ENCODE measurements at regions not wholly inside any gene's neighbourhood (a gene's known extent, or its start where the extent isn't known, plus 50 kb on each side); places are given as distances from the start of the nearest gene placed in this dataset.

DNA sequence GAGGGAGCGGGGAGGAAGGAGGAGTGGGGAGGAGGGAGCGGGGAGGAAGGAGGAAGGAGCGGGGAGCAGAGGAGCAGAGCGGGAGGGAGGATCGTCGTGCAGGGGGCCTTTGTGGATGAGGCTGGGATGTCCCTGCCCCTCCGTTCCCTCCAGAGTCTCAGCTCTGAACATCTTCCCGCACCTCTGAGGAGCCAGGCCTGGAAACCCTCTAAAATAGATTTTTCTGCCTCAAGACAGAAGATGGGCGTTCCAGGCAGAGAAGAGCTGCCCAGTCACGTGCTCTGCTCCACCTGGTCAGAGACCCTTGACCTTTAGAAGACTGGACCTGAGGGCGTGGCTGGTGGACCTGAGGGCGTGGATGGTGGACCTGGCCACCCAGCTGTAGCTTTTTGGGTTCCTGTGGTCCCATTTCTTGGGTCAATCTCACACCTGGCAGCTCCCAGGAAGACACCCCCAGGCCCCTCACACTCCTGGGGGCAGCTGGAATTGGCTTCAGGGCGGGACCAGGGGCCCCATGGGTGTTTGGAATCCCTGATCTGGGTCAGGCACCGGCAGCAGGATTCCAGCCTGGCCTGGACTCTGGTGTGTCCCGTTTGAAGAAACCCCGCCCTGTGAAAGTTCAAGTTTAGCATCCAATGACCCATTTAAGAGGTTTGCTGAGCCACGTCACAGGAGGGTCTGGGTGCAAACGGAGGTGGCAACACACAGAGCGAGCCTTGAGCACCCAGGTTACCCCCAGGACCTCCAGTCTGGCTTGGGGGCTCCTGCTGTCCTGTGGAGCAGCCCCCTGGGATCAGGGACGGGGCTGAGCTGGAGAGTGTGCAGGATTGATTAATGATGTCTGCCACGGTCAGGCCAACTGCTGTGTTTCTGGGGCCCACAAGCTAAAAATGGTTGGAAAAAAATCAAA, 96.9 kb upstream of the BHLHE23 start:
- Histone ChIP-seq H3K79me1 (ENCODE audit: low read depth, low read length) (no peaks in the 10 kb centered on the region), H3K18ac (ENCODE audit: low read length) (no peak overlapping the region), H3K9me3 (replicated peaks in 1 of 2; ENCODE audit: control insufficient read depth in 2 of 2, insufficient read depth in 1 of 2, low read depth in 1 of 2, low read length in 2 of 2) (peaks cover 0 to 4% of the 10 kb centered on the region in 2 donors), H2BK5ac (ENCODE audit: low read length) (no peak overlapping the region), H2AFZ (ENCODE audit: low read length) (no peak overlapping the region), H2BK120ac (ENCODE audit: low read depth, low read length) (no peak overlapping the region), H3K36me3 (replicated peaks in 1 of 2; ENCODE audit: control insufficient read depth in 2 of 2, insufficient read depth in 2 of 2, low read length in 2 of 2) (no peaks in the 10 kb centered on the region), H2BK15ac (ENCODE audit: low read length) (no peak overlapping the region), H3K4me2 (ENCODE audit: insufficient read depth, low read length, poor library complexity, severe bottlenecking) (no peak overlapping the region), H3K4me1 (ENCODE audit: control insufficient read depth in 2 of 2, insufficient read depth in 1 of 2, low read depth in 1 of 2, low read length in 2 of 2) (peaks cover 4 to 9% of the 10 kb centered on the region in 2 donors), H4K91ac (ENCODE audit: low read depth, low read length, poor library complexity) (no peak overlapping the region), H3K4me3 (ENCODE audit: low read length in 2 of 2) (no peak overlapping the region), H4K8ac (ENCODE audit: low read depth, low read length) (no peak overlapping the region), H3K14ac (ENCODE audit: low read length) (no peak overlapping the region), H3K27me3 (ENCODE audit: control insufficient read depth in 3 of 3, insufficient read depth in 3 of 3, low read depth in 1 of 3, low read length in 3 of 3) (peaks cover 14 to 42% (median 37%) of the 10 kb centered on the region in 3 experiments), H2AK5ac (ENCODE audit: low read depth, low read length) (no peak overlapping the region), H3K27ac (replicated peaks; ENCODE audit: low read length) (no peak overlapping the region), H2BK12ac (ENCODE audit: low read length) (no peak overlapping the region), H3K9ac (ENCODE audit: low read depth, low read length, poor library complexity) (no peak overlapping the region), H3K23ac (ENCODE audit: low read depth, low read length, poor library complexity) (no peak overlapping the region), H3K4ac (ENCODE audit: low read length) (no peak overlapping the region)
- DNase-seq (ENCODE audit: low spot score) = no peak
- WGBS, 2 donors (ENCODE audit: extremely low coverage in 2 of 2, insufficient read length in 2 of 2, insufficient replicate concordance in 1 of 2) = no CpG with 5 or more reads among the region's 21 CpGs

DNA sequence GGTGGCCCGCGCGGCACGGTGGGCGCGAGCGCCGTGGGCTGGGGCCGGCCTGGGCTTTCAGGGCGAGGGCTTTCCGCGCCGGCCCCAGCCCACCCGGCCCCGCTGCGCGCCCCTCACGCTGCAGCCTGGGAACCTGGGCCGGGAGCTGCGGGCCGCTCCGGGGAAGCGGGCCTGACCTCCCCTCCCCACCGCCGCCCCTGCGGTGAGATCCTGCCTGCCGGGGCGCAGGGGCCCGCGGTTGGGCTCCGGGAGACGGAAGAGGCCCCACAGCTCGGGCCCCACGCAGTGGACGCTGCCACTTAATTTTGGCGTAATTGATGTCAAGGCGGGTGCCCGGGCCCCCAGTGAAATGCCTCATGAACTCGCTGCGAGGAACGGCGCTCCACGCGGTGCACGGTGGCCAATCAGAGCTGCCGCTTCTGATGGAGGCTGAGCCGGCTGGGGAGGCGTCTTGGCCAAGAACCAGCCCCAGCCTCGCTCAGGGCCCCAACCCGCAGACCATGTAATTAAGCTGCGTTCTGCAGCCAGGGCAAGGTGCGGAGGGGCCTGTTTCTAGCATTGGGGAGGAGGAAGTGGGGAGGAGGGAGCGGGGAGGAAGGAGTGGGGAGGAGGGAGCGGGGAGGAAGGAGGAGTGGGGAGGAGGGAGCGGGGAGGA, 96.1 kb upstream of the BHLHE23 start:
- peaks cover 0 to 4% of the 10 kb centered on the region in 2 donors for H3K9me3 ChIP-seq (replicated peaks in 1 of 2; ENCODE audit: control insufficient read depth in 2 of 2, insufficient read depth in 1 of 2, low read depth in 1 of 2, low read length in 2 of 2)
- no peak overlapping the region for H4K91ac ChIP-seq (ENCODE audit: low read depth, low read length, poor library complexity)
- no peak overlapping the region for H3K14ac ChIP-seq (ENCODE audit: low read length)
- peaks cover 14 to 47% (median 37%) of the 10 kb centered on the region in 3 experiments for H3K27me3 ChIP-seq (ENCODE audit: control insufficient read depth in 3 of 3, insufficient read depth in 3 of 3, low read depth in 1 of 3, low read length in 3 of 3)
- H2BK120ac ChIP-seq (ENCODE audit: low read depth, low read length) = no peak overlapping the region
- no peak overlapping the region for H4K8ac ChIP-seq (ENCODE audit: low read depth, low read length)
- DNase-seq (ENCODE audit: low spot score) = no peak
- H2BK15ac ChIP-seq (ENCODE audit: low read length) = no peak overlapping the region
- H3K4ac ChIP-seq (ENCODE audit: low read length) = no peak overlapping the region
- H3K4me2 ChIP-seq (ENCODE audit: insufficient read depth, low read length, poor library complexity, severe bottlenecking) = peak overlapping the region; percentile 66
- H3K23ac ChIP-seq (ENCODE audit: low read depth, low read length, poor library complexity) = peak overlapping the region; percentile 38
- H3K79me1 ChIP-seq (ENCODE audit: low read depth, low read length) = no peaks in the 10 kb centered on the region
- H3K18ac ChIP-seq (ENCODE audit: low read length) = peak overlapping the region; percentile 52
- peaks cover 4 to 9% of the 10 kb centered on the region in 2 donors for H3K4me1 ChIP-seq (ENCODE audit: control insufficient read depth in 2 of 2, insufficient read depth in 1 of 2, low read depth in 1 of 2, low read length in 2 of 2)
- no CpG with 5 or more reads among the region's 55 CpGs for WGBS, 2 donors (ENCODE audit: extremely low coverage in 2 of 2, insufficient read length in 2 of 2, insufficient replicate concordance in 1 of 2)
- no peak overlapping the region for H3K4me3 ChIP-seq (ENCODE audit: low read length in 2 of 2)
- no peak overlapping the region for H2AK5ac ChIP-seq (ENCODE audit: low read depth, low read length)
- no peak overlapping the region for H2BK12ac ChIP-seq (ENCODE audit: low read length)
- no peak overlapping the region for H3K9ac ChIP-seq (ENCODE audit: low read depth, low read length, poor library complexity)
- peak overlapping the region; percentile 86 for H2AFZ ChIP-seq (ENCODE audit: low read length)
- no peaks in the 10 kb centered on the region for H3K36me3 ChIP-seq (replicated peaks in 1 of 2; ENCODE audit: control insufficient read depth in 2 of 2, insufficient read depth in 2 of 2, low read length in 2 of 2)
- no peak overlapping the region for H2BK5ac ChIP-seq (ENCODE audit: low read length)
- H3K27ac ChIP-seq (replicated peaks; ENCODE audit: low read length) = no peak overlapping the region

DNA sequence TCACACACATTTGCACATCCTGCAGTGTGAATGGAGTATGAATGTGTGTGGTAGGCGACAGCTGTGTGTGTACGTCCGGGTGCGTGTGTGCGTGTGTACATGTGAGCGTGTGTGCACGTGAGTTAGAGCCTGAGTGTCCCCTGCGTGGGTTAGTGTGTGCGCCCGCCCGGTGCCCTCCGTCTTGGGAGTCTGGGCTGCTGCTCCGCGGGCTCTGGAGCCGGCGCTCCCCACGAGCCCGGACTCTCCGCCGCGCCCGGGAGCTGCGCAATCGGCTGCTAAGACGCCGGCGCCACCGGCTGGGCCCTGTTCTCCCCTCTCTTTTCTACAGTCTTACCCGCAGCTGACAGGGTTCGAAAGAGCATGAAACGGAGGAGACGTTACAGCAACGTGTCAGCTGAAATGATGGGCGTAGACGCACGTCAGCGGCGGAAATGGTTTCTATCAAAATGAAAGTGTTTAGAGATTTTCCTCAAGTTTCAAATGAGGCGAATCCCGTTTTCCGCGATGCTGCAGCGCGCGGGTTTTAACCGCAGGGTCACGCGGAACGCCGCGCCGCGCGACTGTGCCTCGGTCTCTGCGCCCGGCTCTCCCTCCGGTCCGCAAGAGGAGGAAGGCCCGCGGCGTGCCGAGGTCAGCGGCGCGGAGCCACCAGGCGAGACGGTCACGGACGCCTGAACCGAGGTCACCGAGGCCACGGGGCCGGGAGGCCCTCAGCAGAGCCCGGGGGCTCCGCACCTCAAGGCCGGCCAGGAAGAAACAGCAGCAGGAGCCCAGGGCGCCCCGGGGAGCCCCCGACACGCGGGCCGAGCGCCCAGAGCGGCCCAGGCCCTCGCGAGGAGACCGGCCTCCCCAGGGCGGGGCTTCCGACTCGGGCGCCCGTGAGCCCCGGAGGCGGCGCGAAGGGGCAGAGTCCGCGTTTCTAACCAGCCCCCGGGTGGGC, 95.3 kb upstream of the BHLHE23 start:
- DNase-seq (ENCODE audit: low spot score) = no peak
- Histone ChIP-seq H2BK5ac (ENCODE audit: low read length) (no peak overlapping the region), H3K27me3 (ENCODE audit: control insufficient read depth in 3 of 3, insufficient read depth in 3 of 3, low read depth in 1 of 3, low read length in 3 of 3) (peaks cover 14 to 50% (median 37%) of the 10 kb centered on the region in 3 experiments), H3K23ac (ENCODE audit: low read depth, low read length, poor library complexity) (peak overlapping the region; percentile 1), H3K14ac (ENCODE audit: low read length) (no peak overlapping the region), H3K4me3 (ENCODE audit: low read length in 2 of 2) (peak overlapping the region in 1 of 2 donors; percentile 37), H2AK5ac (ENCODE audit: low read depth, low read length) (no peak overlapping the region), H3K9ac (ENCODE audit: low read depth, low read length, poor library complexity) (no peak overlapping the region), H3K4ac (ENCODE audit: low read length) (no peak overlapping the region), H3K4me1 (ENCODE audit: control insufficient read depth in 2 of 2, insufficient read depth in 1 of 2, low read depth in 1 of 2, low read length in 2 of 2) (peaks cover 4 to 9% of the 10 kb centered on the region in 2 donors), H3K36me3 (replicated peaks in 1 of 2; ENCODE audit: control insufficient read depth in 2 of 2, insufficient read depth in 2 of 2, low read length in 2 of 2) (no peaks in the 10 kb centered on the region), H3K4me2 (ENCODE audit: insufficient read depth, low read length, poor library complexity, severe bottlenecking) (peak overlapping the region; percentile 66), H2BK12ac (ENCODE audit: low read length) (no peak overlapping the region), H3K9me3 (replicated peaks in 1 of 2; ENCODE audit: control insufficient read depth in 2 of 2, insufficient read depth in 1 of 2, low read depth in 1 of 2, low read length in 2 of 2) (peaks cover 0 to 4% of the 10 kb centered on the region in 2 donors), H2BK15ac (ENCODE audit: low read length) (no peak overlapping the region), H2BK120ac (ENCODE audit: low read depth, low read length) (no peak overlapping the region), H3K79me1 (ENCODE audit: low read depth, low read length) (no peaks in the 10 kb centered on the region), H2AFZ (ENCODE audit: low read length) (peak overlapping the region; percentile 86), H4K8ac (ENCODE audit: low read depth, low read length) (no peak overlapping the region), H4K91ac (ENCODE audit: low read depth, low read length, poor library complexity) (no peak overlapping the region), H3K27ac (replicated peaks; ENCODE audit: low read length) (no peak overlapping the region), H3K18ac (ENCODE audit: low read length) (peak overlapping the region; percentile 71)
- no CpG with 5 or more reads among the region's 100 CpGs for WGBS, 2 donors (ENCODE audit: extremely low coverage in 2 of 2, insufficient read length in 2 of 2, insufficient replicate concordance in 1 of 2)

Data from neuronal stem cell (in vitro differentiated cells).